ENCODE measurements at regions not wholly inside any gene's neighbourhood (a gene's known extent, or its start where the extent isn't known, plus 50 kb on each side); places are given as distances from the start of the nearest gene placed in this dataset.

- Histone ChIP-seq H3K4me3 (no peak overlapping the region), H3K9me3 (no peaks in the 10 kb centered on the region), H3K4me1 (no peaks in the 10 kb centered on the region), H3K36me3 (no peaks in the 10 kb centered on the region), H3K27ac (no peak overlapping the region), H3K27me3 (no peaks in the 10 kb centered on the region)
- TF ChIP-seq CTCF (IDR thresholded peaks at IDR 0.05) (no peak), POLR2AphosphoS5 (IDR thresholded peaks at IDR 0.05; ENCODE audit: insufficient read depth in 1 of 2, low read depth in 1 of 2) (no peak), POLR2A (IDR thresholded peaks at IDR 0.05) (no peak)
- no peak for DNase-seq (ENCODE audit: extremely low spot score in 2 of 2)
- intact Hi-C loops (cut with DNase I) = no loop called here
Observed at GRCh38 chr4:54391104-54391503, 162.0 kb downstream of the PDGFRA start.

GRCh38 chr4:54392479-54392878, 163.4 kb downstream of the PDGFRA start:
- intact Hi-C loops (cut with DNase I) = no loop called here
- no peak overlapping the region for H3K27ac ChIP-seq
- no peaks in the 10 kb centered on the region for H3K9me3 ChIP-seq
- H3K4me3 ChIP-seq = no peak overlapping the region
- TF ChIP-seq CTCF (IDR thresholded peaks at IDR 0.05) (no peak), POLR2A (IDR thresholded peaks at IDR 0.05) (no peak), POLR2AphosphoS5 (IDR thresholded peaks at IDR 0.05; ENCODE audit: insufficient read depth in 1 of 2, low read depth in 1 of 2) (no peak)
- DNase-seq (ENCODE audit: extremely low spot score in 2 of 2) = no peak
- no peaks in the 10 kb centered on the region for H3K27me3 ChIP-seq
- no peaks in the 10 kb centered on the region for H3K36me3 ChIP-seq
- H3K4me1 ChIP-seq = no peaks in the 10 kb centered on the region

- TF ChIP-seq CTCF (IDR thresholded peaks at IDR 0.05) (no peak), POLR2A (IDR thresholded peaks at IDR 0.05) (no peak), POLR2AphosphoS5 (IDR thresholded peaks at IDR 0.05; ENCODE audit: insufficient read depth in 1 of 2, low read depth in 1 of 2) (no peak)
- no peak for DNase-seq (ENCODE audit: extremely low spot score in 2 of 2)
- no peak overlapping the region for H3K27ac ChIP-seq
Observed at GRCh38 chr4:54393243-54393642, 164.2 kb downstream of the PDGFRA start.

GRCh38 chr4:54395013-54395527, 166.0 kb downstream of the PDGFRA start:
- no peak for DNase-seq (ENCODE audit: extremely low spot score in 2 of 2)
- TF ChIP-seq CTCF (IDR thresholded peaks at IDR 0.05) (no peak), POLR2AphosphoS5 (IDR thresholded peaks at IDR 0.05; ENCODE audit: insufficient read depth in 1 of 2, low read depth in 1 of 2) (no peak), POLR2A (IDR thresholded peaks at IDR 0.05) (no peak)
- H3K4me1 ChIP-seq = no peaks in the 10 kb centered on the region
- no peaks in the 10 kb centered on the region for H3K9me3 ChIP-seq
- intact Hi-C loops (cut with DNase I) = no loop called here
- no peaks in the 10 kb centered on the region for H3K36me3 ChIP-seq
- H3K27me3 ChIP-seq = no peaks in the 10 kb centered on the region
- no peak overlapping the region for H3K4me3 ChIP-seq
- H3K27ac ChIP-seq = no peak overlapping the region

More at GRCh38 chr4:54393243-54393642, 164.2 kb downstream of the PDGFRA start:
- H3K4me3 ChIP-seq = no peak overlapping the region
- intact Hi-C loops (cut with DNase I) = no loop called here
- H3K4me1 ChIP-seq = no peaks in the 10 kb centered on the region
- H3K27me3 ChIP-seq = no peaks in the 10 kb centered on the region
- H3K9me3 ChIP-seq = no peaks in the 10 kb centered on the region
- H3K36me3 ChIP-seq = no peaks in the 10 kb centered on the region

GRCh38 chr4:54400188-54400587, 171.1 kb downstream of the PDGFRA start:
- intact Hi-C loops (cut with DNase I) = no loop called here
- no peaks in the 10 kb centered on the region for H3K36me3 ChIP-seq
- H3K27ac ChIP-seq = no peak overlapping the region
- no peaks in the 10 kb centered on the region for H3K4me1 ChIP-seq
- TF ChIP-seq CTCF (IDR thresholded peaks at IDR 0.05) = no peak
- DNase-seq (ENCODE audit: extremely low spot score in 2 of 2) = no peak
- H3K4me3 ChIP-seq = no peak overlapping the region
- H3K9me3 ChIP-seq = no peaks in the 10 kb centered on the region
- no peaks in the 10 kb centered on the region for H3K27me3 ChIP-seq
